H54 (cell line): ENCODE measurements at regions not wholly inside any gene's neighbourhood (a gene's known extent, or its start where the extent isn't known, plus 50 kb on each side); places are given as distances from the start of the nearest gene placed in this dataset.

Experiments
- DNase-seq: peaks from one replicate; pipeline ENCODE4 v3.0.0; 2011; ENCODE audit warnings: low spot score, mixed read lengths; ENCODE audit not compliant: insufficient read length
- FAIRE-seq: peaks from 3 replicates; lab custom pipeline; 2011; peaks lifted over from hg19 to GRCh38; lab: Jason Lieb, UNC
- POLR2A ChIP-seq: IDR thresholded peaks from 2 replicates; pipeline ENCODE4 v1.6.1; 2011; ENCODE audit warnings: low read depth, mild to moderate bottlenecking, low read length

DNA sequence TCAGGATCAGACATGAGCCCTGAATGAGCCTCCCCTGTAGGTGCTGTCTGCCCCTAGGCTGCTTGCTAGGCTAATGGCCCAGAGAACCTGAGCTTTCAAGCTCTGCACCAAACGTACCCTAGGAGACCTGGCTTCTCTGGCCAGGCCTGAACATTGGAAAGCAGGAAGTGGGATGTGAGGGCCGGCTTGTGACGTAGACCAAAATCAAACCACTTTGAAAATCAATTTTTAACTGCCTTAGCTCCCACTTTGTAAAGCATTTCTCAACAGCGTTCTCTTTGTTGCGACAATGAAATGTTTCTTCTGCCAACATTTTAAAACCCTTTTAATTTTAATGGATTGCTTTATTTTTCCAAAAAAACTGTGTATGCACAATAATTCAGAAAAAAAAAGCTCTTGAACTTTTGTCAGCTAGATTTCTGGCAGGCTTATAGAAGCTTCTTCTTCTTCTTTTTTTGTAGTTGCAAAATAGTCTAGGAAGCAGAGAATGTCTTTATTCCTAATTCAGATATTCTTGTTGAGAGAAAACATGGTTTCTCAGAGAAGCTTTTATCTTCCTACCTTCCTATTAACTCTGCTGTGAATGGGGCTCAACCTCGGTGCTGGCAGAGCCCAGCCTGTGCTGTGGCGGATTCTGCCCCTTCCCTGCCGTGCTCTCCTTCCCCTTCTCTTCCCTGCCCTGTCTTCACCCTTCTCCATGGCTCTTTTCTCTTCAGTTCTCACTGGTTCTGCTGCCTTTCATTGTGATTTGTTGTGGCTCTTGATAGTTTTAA, 145.2 kb upstream of the SFRP2 start:
- TF ChIP-seq POLR2A, result no peak
- FAIRE-seq (no peak), DNase-seq (no peak)

GRCh38 chr4:153931804-153932203, 142.9 kb upstream of the SFRP2 start:
- TF ChIP-seq POLR2A, result no peak
- FAIRE-seq (no peak), DNase-seq (no peak)

GRCh38 chr4:153929675-153930074, 140.8 kb upstream of the SFRP2 start:
- no peak for TF ChIP-seq POLR2A
- DNase-seq (no peak), FAIRE-seq (no peak)

DNA sequence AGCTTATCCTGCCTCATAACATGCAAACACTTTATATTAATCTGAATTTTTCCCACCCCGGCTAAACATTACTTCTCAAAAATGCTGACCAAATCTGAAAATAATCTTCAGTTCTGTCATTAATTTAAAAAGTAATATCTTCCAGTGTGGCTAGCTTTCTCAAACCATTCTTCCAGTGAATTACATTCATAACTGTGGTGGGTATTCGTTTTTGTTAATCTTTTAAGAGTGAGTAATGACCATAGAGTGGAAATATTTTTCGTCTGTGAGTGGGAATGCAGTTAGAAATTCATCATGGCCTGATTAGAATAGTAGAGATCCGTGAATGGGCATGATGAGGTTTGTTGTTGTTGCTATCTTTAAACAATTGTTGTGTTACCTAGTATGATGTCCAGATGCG, 138.6 kb upstream of the SFRP2 start:
- no peak for DNase-seq
- no peak for TF ChIP-seq POLR2A
- FAIRE-seq, result no peak

DNA sequence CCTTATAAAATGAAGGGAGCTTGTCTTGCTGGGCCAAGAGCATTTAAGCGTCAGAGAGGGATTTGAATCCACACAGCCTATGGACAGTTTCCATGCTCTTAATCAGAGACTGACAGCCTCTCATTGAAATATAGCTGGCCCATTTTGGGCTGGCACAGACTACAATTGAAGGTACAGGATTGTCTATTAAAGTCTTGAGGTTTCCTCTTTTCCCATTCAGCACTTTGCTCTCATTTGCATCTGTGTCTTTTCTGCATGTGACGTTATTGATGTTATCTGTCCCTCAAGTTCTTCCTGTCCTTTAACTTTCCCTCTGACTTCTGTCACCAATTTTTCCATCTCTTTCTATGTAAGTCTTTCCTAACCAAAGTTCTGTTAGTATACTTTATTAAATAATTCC, 133.3 kb upstream of the SFRP2 start:
- no peak for TF ChIP-seq POLR2A
- DNase-seq (no peak), FAIRE-seq (no peak)

DNA sequence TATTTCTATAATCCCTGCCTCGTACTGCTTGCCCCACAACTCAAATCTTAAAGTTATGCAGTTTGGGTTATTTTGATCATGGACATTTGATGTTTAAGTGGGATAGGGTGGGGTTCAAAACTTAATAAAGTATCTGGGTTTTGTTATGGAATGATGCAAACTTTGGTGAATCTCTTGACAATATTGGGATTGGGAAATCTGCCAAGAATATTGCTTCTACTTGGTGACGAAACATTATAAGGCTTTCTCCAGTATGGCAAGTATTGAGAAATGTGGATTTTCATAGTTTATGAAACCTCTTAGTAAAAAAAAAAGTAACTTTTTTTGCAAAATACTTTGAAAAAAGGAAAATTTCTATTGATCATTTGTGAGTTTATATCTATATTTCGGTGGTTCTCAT, 130.8 kb upstream of the SFRP2 start:
- DNase-seq (no peak), FAIRE-seq (no peak)
- TF ChIP-seq POLR2A, result no peak

DNA sequence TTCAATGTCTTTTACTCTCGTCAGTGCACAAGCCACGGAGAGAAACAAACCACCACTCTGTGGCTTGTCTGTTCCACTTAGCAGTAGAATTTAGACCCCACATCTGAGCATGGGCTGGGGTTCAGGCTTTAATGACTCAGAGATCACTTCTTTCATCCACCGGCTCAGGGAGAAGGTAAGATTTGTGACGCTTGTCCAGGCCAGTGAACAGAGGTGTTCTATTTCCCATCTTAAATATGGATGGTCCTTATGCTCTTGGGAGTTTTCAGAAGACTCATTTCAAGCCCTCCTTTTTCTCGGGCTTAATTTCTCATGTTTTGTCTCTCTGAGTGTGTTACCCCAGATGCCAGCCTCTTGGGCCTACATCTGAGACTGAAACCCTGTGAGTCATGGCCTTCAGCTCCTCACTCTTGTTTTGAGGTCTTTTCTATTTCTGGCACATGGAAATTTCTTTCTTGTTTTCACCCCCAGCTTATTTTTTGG, 127.4 kb upstream of the SFRP2 start:
- FAIRE-seq, result no peak
- TF ChIP-seq POLR2A, result no peak
- no peak for DNase-seq

DNA sequence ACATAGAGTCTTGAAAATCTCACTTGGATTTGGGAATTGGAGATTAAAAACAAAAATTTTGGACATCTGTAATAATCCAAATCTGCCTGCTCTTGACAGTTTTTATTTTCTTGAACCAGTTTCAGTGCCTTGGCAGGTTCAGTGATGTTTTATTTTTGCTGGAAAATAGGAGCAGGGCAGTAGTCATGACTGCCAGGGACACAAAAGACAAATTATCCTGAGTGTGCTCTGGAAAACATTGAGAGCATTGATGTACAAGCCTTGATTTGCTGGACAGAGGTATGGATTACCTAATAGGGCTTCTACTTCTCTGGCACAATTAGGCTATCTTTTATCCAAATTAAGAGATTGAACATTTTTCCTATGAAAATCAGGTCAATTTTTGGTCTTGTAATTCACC, 123.4 kb upstream of the SFRP2 start:
- FAIRE-seq, result no peak
- TF ChIP-seq POLR2A, result no peak
- DNase-seq, result no peak

- FAIRE-seq (no peak), DNase-seq (no peak)
- no peak for TF ChIP-seq POLR2A
These were observed 120.8 kb upstream of the SFRP2 start for GRCh38 chr4:153909672-153910071.

- TF ChIP-seq POLR2A, result no peak
- FAIRE-seq, result no peak
- DNase-seq, result no peak
These were observed 117.3 kb upstream of the SFRP2 start for GRCh38 chr4:153906231-153906630.

DNA sequence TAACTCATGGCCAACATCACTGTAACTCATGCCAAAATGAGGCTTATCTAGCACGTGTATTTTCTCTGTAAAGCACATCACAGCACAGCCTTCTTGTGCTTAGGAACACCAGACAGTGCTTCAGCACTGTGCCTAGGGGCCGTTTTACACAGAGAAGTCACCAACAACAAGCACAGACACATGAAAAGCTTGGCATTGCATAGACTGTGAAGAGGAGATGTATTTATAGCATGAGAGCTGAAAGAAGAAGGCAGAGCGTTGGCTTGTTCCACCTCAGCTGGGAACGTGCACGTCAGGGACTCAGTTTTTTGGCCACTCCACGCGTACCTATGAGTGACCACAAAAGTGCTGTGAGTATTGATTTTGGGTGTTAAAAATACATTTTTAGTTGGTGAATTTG, 116.3 kb upstream of the SFRP2 start:
- no peak for TF ChIP-seq POLR2A
- DNase-seq, result no peak
- no peak for FAIRE-seq

DNA sequence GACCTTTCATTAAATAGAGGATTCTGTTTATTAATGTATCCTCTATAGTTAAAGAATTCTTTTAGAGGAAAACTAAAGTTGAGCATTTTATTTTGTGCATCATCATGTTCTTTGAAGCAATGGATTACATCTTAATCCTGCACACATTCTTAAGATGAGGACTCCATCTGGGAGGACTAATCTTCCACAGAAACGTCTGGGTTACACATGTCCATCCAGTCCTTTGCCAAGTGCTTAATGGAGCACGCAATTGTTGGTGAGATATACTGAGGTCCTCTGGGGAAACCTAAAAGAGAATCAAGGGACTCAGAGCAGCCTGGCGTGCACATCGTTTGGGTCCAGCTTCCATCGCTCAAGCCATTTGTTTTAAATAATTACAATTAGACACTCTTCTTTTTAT, 115.1 kb upstream of the SFRP2 start:
- FAIRE-seq, result no peak
- DNase-seq, result no peak
- TF ChIP-seq POLR2A, result no peak

DNA sequence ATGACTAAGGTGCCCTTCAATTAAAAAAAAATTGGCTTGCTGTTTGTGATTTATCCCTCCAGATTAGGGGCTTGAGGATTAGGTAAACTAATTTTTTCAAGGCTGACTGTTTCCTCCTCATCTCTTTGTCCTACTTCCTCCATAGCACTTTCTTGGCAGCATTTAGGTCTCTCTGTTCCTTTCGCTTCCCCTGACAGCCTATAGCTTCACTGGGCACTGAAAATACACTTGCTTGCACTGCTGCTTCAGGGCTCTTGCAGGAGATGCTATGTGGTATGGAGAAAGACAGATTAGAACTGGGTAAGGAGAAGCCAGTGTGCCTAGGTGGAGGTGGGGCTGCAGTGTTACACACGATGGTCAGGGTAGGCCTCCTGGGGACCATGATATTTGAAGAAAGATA, 112.3 kb upstream of the SFRP2 start:
- FAIRE-seq, result no peak

DNA sequence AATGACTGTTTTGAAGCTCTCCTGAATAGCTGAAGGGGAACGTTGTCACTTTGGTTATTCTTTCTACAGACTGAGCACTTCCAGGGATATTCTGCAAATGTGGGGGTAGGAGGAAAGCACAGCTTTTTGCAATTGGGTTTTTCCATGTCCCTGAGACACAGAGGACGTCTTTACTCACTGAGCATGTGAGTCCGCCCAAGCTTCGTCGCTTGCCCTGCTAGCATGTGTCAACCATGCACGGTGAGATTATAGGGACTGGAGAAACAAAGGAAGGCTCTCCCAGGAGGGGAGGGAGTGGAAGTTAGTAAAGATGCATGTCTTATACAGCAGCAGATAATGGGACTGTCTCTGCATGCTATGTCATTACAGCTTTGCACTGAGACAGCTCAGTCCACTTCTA, 111.5 kb upstream of the SFRP2 start:
- no peak for TF ChIP-seq POLR2A
- no peak for FAIRE-seq

More for the DNA sequence above, 112.3 kb upstream of the SFRP2 start:
- no peak for TF ChIP-seq POLR2A
- DNase-seq, result no peak

GRCh38 chr4:153890761-153891160, 101.9 kb upstream of the SFRP2 start:
- FAIRE-seq, result no peak
- no peak for TF ChIP-seq POLR2A
- no peak for DNase-seq

More for the DNA sequence above, 111.5 kb upstream of the SFRP2 start:
- no peak for DNase-seq
